Keratinocyte (primary cell): ENCODE measurements at regions not wholly inside any gene's neighbourhood (a gene's known extent, or its start where the extent isn't known, plus 50 kb on each side); places are given as distances from the start of the nearest gene placed in this dataset.

Experiments used
- DNase-seq: peaks from one replicate; pipeline ENCODE4 v3.0.0-alpha.2; 2011; ENCODE audit warnings: low read depth, missing footprints, low spot score
- FAIRE-seq: peaks from 2 replicates; lab custom pipeline; 2011; peaks lifted over from hg19 to GRCh38; lab: Jason Lieb, UNC
- H2AFZ ChIP-seq: 2 replicates; pipeline ENCODE4 v1.6.0; 2012; ENCODE audit warnings: low read length, control low read depth, inconsistent platforms; ENCODE audit not compliant: control insufficient read depth
- H3K27ac ChIP-seq: 2 replicates; pipeline ENCODE4 v1.5.1; 2011; ENCODE audit warnings: low read length; ENCODE audit not compliant: control insufficient read depth, insufficient read depth
- H3K27me3 ChIP-seq: 3 replicates; pipeline ENCODE4 v1.6.0; 2011; ENCODE audit warnings: low read length; ENCODE audit not compliant: control insufficient read depth, insufficient read depth; ENCODE audit errors: extremely low read depth
- H3K36me3 ChIP-seq, 2 experiments: 2 replicates in 1 of 2; 3 replicates in 1 of 2; pipeline ENCODE4 v1.5.1; 2011; ENCODE audit warnings: low read length in 2 of 2, mild to moderate bottlenecking in 1 of 2; ENCODE audit not compliant: control insufficient read depth in 2 of 2, insufficient read depth in 2 of 2; ENCODE audit errors: extremely low read depth in 1 of 2
- H3K4me1 ChIP-seq: 3 replicates; pipeline ENCODE4 v1.5.1; 2011; ENCODE audit warnings: low read length; ENCODE audit not compliant: control insufficient read depth, insufficient read depth; ENCODE audit errors: extremely low read depth
- H3K4me2 ChIP-seq: 3 replicates; pipeline ENCODE4 v1.6.0; 2011; ENCODE audit warnings: low read depth, low read length; ENCODE audit not compliant: control insufficient read depth, insufficient read depth; ENCODE audit errors: extremely low read depth
- H3K4me3 ChIP-seq, 3 experiments: fragments of 200-600 bp in 1 of 3; sonication (generic) in 1 of 3; 2 replicates in 2 of 3; 3 replicates in 1 of 3; pipeline ENCODE4 v1.5.1; 2011 to 2016; ENCODE audit warnings: low read length in 3 of 3, mild to moderate bottlenecking in 3 of 3, control low read depth in 2 of 3, inconsistent platforms in 1 of 3, low read depth in 1 of 3, mixed read lengths in 1 of 3, mixed run types in 1 of 3, moderate library complexity in 1 of 3; ENCODE audit not compliant: control insufficient read depth in 2 of 3, insufficient read depth in 2 of 3; ENCODE audit errors: extremely low read depth in 1 of 3
- H3K79me2 ChIP-seq: 2 replicates; pipeline ENCODE4 v1.6.0; 2012; ENCODE audit warnings: low read length; ENCODE audit not compliant: control insufficient read depth, insufficient read depth
- H3K9ac ChIP-seq: 3 replicates; pipeline ENCODE4 v1.6.0; 2011; ENCODE audit warnings: low read length; ENCODE audit not compliant: control insufficient read depth, insufficient read depth; ENCODE audit errors: extremely low read depth
- H3K9me1 ChIP-seq: 3 replicates; pipeline ENCODE4 v1.6.0; 2011; ENCODE audit warnings: low read length; ENCODE audit not compliant: control insufficient read depth, insufficient read depth; ENCODE audit errors: extremely low read depth
- H3K9me3 ChIP-seq: 2 replicates; pipeline ENCODE4 v1.5.1; 2012; ENCODE audit warnings: low read depth, low read length; ENCODE audit not compliant: control insufficient read depth
- H4K20me1 ChIP-seq: 3 replicates; pipeline ENCODE4 v1.6.0; 2011; ENCODE audit warnings: low read length; ENCODE audit not compliant: control insufficient read depth, insufficient read depth; ENCODE audit errors: extremely low read depth
- CTCF ChIP-seq, 3 experiments: IDR thresholded peaks in 1 of 3; conservative IDR thresholded peaks in 1 of 3; optimal IDR thresholded peaks in 1 of 3; 2 replicates in 2 of 3; 3 replicates in 1 of 3; pipeline versions ENCODE3 to v1.5.1; 2011; ENCODE audit warnings: low read length in 3 of 3, mild to moderate bottlenecking in 3 of 3, moderate library complexity in 2 of 3, control low read depth in 1 of 3, inconsistent platforms in 1 of 3; ENCODE audit not compliant: insufficient read depth in 2 of 3; ENCODE audit errors: extremely low read depth in 1 of 3
- EZH2 ChIP-seq: IDR thresholded peaks from one replicate; pipeline ENCODE4 v1.6.1; 2012; ENCODE audit warnings: inconsistent platforms, mild to moderate bottlenecking, low read length, moderate library complexity
- dilution Hi-C: fragments of 300-500 bp; cut with MboI; formaldehyde crosslinking; loops from one replicate; pipeline ENCODE4 v1.7.0; 2020; ENCODE audit warnings: low sequenced_read_pairs; ENCODE audit not compliant: extremely low pct_ligation_motif_present

- no peak for FAIRE-seq
- Histone ChIP-seq H3K79me2 (no peaks in the 10 kb centered on the region), H3K9ac (no peak overlapping the region), H3K36me3 (no peaks in the 10 kb centered on the region), H3K4me1 (no peaks in the 10 kb centered on the region), H3K27me3 (no peaks in the 10 kb centered on the region), H3K4me2 (no peak overlapping the region), H4K20me1 (no peaks in the 10 kb centered on the region), H3K9me3 (no peaks in the 10 kb centered on the region), H3K27ac (no peak overlapping the region), H3K4me3 (no peak overlapping the region), H3K9me1 (no peaks in the 10 kb centered on the region), H2AFZ (no peak overlapping the region)
- DNase-seq = no peak
- dilution Hi-C loops = no loop called here
- TF ChIP-seq CTCF (optimal IDR thresholded peaks at IDR 0.05 in 1 of 3, IDR thresholded peaks at IDR 0.05 in 1 of 3, conservative IDR thresholded peaks at IDR 0.05 in 1 of 3; ENCODE audit: extremely low read depth in 1 of 3, insufficient read depth in 2 of 3, low read length in 3 of 3) (no peak), EZH2 (no peak)
Observed at GRCh38 chr12:127479256-127479655, 787.7 kb upstream of the TMEM132C start.

GRCh38 chr12:127480775-127481314 is 786.1 kb upstream of the TMEM132C start:
- Histone ChIP-seq H3K4me1 (no peaks in the 10 kb centered on the region), H4K20me1 (no peaks in the 10 kb centered on the region), H2AFZ (no peak overlapping the region), H3K4me3 (no peak overlapping the region), H3K9me1 (no peaks in the 10 kb centered on the region), H3K9ac (no peak overlapping the region), H3K9me3 (no peaks in the 10 kb centered on the region), H3K27me3 (no peaks in the 10 kb centered on the region), H3K27ac (no peak overlapping the region), H3K79me2 (no peaks in the 10 kb centered on the region), H3K4me2 (no peak overlapping the region), H3K36me3 (no peaks in the 10 kb centered on the region)
- no peak for TF ChIP-seq CTCF (optimal IDR thresholded peaks at IDR 0.05 in 1 of 3, IDR thresholded peaks at IDR 0.05 in 1 of 3, conservative IDR thresholded peaks at IDR 0.05 in 1 of 3; ENCODE audit: extremely low read depth in 1 of 3, insufficient read depth in 2 of 3, low read length in 3 of 3)
- TF ChIP-seq EZH2 = no peak
- dilution Hi-C loops = no loop called here
- FAIRE-seq (no peak), DNase-seq (no peak)
